ENCODE measurements at regions not wholly inside any gene's neighbourhood (a gene's known extent, or its start where the extent isn't known, plus 50 kb on each side); places are given as distances from the start of the nearest gene placed in this dataset.

GRCh38 chr10:94186722-94187121, 176.0 kb downstream of the NOC3L start:
- Histone ChIP-seq H3K4me3 (ENCODE audit: low read depth in 2 of 2, low read length in 2 of 2) (no peak overlapping the region), H3K36me3 (ENCODE audit: control insufficient read depth, insufficient read depth, low read length) (no peaks in the 10 kb centered on the region), H3K4me1 (ENCODE audit: control insufficient read depth, insufficient read depth, low read length) (no peaks in the 10 kb centered on the region), H3K27me3 (ENCODE audit: control insufficient read depth, insufficient read depth, low read length) (no peaks in the 10 kb centered on the region), H3K27ac (ENCODE audit: low read length) (no peak overlapping the region), H3K9me3 (ENCODE audit: control insufficient read depth, insufficient read depth, low read depth, low read length) (no peaks in the 10 kb centered on the region)
- BruUV-seq (replicated peaks), result no TSS peak
- ATAC-seq (no peak), DNase-seq (ENCODE audit: low read depth, low spot score) (no peak)
- in situ Hi-C loops (cut with HindIII; ENCODE audit: low pct_unique_long_range_greater_than_20kb, low sequenced_read_pairs), result no loop called here
- POLR2A ChIA-PET, result interaction anchor here (0.6 kb wide), 1 partner anchor 63 kb away, joined by 4 read pairs; no protein-coding TSS in a partner anchor
- CTCF ChIA-PET, result no interaction called here
- TF ChIP-seq TCF7L2 (IDR thresholded peaks at IDR 0.05; ENCODE audit: low read depth, low read length) (no peak), REST (IDR thresholded peaks at IDR 0.05; ENCODE audit: insufficient read depth in 1 of 2, low read depth in 2 of 2, low read length in 1 of 2) (no peak), CTCF (IDR thresholded peaks at IDR 0.05) (no peak), SIN3A (IDR thresholded peaks at IDR 0.05; ENCODE audit: borderline replicate concordance, insufficient read depth, low read depth, low read length) (no peak), POLR2AphosphoS5 (IDR thresholded peaks at IDR 0.05; ENCODE audit: low read depth, low read length) (no peak)
- intact Hi-C loops (cut with micrococcal nuclease; ENCODE audit: unreplicated experiment), result no loop called here

GRCh38 chr10:94192333-94192732, 170.4 kb downstream of the NOC3L start:
- intact Hi-C loops (cut with micrococcal nuclease; ENCODE audit: unreplicated experiment), result no loop called here
- no peaks in the 10 kb centered on the region for H3K36me3 ChIP-seq (ENCODE audit: control insufficient read depth, insufficient read depth, low read length)
- no peaks in the 10 kb centered on the region for H3K9me3 ChIP-seq (ENCODE audit: control insufficient read depth, insufficient read depth, low read depth, low read length)
- ATAC-seq (no peak), DNase-seq (ENCODE audit: low read depth, low spot score) (no peak)
- no peaks in the 10 kb centered on the region for H3K27me3 ChIP-seq (ENCODE audit: control insufficient read depth, insufficient read depth, low read length)
- TF ChIP-seq POLR2AphosphoS5 (IDR thresholded peaks at IDR 0.05; ENCODE audit: low read depth, low read length), result no peak
- TF ChIP-seq CTCF (IDR thresholded peaks at IDR 0.05), result no peak
- no peak for TF ChIP-seq TCF7L2 (IDR thresholded peaks at IDR 0.05; ENCODE audit: low read depth, low read length)
- no peak for TF ChIP-seq SIN3A (IDR thresholded peaks at IDR 0.05; ENCODE audit: borderline replicate concordance, insufficient read depth, low read depth, low read length)
- TF ChIP-seq REST (IDR thresholded peaks at IDR 0.05; ENCODE audit: insufficient read depth in 1 of 2, low read depth in 2 of 2, low read length in 1 of 2), result no peak
- no TSS peak for BruUV-seq (replicated peaks)
- POLR2A ChIA-PET, result interaction anchor here (0.6 kb wide), 1 partner anchor 12 kb away, joined by 6 read pairs; no protein-coding TSS in a partner anchor
- 0 out of 2 replicates have a peak, but pooled peaks cover 3% of the 10 kb centered on the region for H3K4me1 ChIP-seq (ENCODE audit: control insufficient read depth, insufficient read depth, low read length)
- CTCF ChIA-PET, result no interaction called here
- H3K4me3 ChIP-seq (ENCODE audit: low read depth in 2 of 2, low read length in 2 of 2), result no peak overlapping the region
- in situ Hi-C loops (cut with HindIII; ENCODE audit: low pct_unique_long_range_greater_than_20kb, low sequenced_read_pairs), result no loop called here
- H3K27ac ChIP-seq (ENCODE audit: low read length), result no peak overlapping the region
